Activated CD4-positive, CD25-positive, alpha-beta regulatory T cell (primary cell): ENCODE measurements at regions not wholly inside any gene's neighbourhood (a gene's known extent, or its start where the extent isn't known, plus 50 kb on each side); places are given as distances from the start of the nearest gene placed in this dataset.

Experiments
- DNase-seq, 4 experiments: peaks; one replicate each; lab custom pipeline; 2025; lab: John Stamatoyannopoulos, UW

DNA sequence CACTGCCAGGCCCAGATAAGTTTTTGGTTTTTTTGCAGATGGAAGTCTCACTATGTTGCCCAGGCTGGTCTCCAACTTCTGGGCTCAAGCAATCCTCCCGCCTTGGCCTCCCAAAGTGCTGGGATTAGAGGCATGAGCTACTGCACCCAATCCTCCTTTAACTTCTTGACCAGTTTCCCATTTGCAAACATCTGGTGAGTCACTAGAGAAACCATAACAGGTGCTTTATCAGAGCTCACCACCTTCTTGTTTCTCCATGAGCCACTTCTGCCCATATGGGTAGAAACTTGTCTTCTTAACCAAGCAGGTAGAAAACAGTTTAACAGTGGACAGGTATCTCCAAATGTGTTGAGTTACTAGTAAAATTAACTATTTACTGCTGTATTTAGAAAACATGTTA is 128.4 kb upstream of the AP1S2 start:
- no peak for DNase-seq

DNA sequence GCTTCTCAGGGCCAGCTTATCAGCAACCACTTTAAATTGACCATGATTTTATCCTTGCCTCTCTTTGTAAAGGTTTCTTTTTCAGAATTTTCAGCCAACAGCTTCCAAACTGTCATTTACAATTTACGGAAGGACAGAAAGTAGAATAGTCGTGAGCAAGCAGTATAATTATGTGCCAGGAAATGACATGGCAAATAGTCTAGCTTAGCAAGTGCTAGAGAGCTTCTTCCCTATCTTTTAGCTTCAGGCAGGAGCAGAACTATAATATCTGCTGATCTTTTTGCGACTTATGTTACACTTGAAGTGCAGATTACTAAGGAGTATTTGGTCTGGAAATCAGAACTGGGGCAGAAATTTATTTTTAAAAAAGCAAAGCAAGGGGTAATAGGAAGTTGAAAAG is 123.0 kb upstream of the AP1S2 start:
- no peak for DNase-seq

DNA sequence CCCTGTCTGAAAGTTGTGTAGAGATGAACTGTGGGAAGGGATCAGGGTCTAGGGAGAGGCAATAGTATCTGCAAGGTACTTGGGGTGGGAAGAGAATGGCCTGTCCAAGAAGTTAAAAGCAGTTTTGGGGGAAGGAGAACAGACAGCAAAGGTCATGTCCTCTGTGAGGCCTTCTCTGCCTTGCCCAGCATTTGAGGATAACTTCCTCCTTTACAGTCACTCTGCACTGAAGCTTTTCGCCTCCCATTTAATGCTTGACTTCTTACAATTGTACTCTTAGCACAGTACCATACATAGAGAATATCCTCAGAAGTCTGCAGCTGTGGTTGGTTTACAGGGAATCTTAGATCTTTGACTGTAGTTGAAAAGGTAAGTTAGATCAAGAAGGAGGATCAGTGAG is 121.8 kb upstream of the AP1S2 start:
- DNase-seq, result no peak

GRCh38 chrX:15973946-15974345 is 119.3 kb upstream of the AP1S2 start:
- no peak for DNase-seq

GRCh38 chrX:15973299-15973698 is 118.7 kb upstream of the AP1S2 start:
- DNase-seq, result peak in 2 of 4 experiments; percentile 0

GRCh38 chrX:15971696-15972095 is 117.1 kb upstream of the AP1S2 start:
- DNase-seq, result no peak

DNA sequence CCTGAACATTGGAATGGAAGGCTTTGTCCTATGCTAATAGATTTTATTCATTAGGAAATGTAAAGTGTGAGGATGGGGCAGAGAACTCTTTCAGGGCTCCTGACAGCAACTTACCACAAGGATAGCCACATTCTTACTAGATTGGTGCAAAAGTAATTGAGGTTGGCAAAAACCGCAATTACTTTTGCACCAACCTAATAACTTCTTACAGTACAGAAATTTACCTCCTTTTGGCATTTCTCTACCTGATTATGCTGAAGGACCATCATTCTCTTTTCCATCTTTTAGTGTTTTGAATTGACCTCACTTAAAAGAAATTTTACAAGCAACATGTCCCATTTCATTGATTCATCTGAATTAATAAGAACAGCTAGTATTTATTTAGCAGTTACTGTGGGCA is 109.2 kb upstream of the AP1S2 start:
- no peak for DNase-seq

- DNase-seq, result no peak
These were observed 105.6 kb upstream of the AP1S2 start for GRCh38 chrX:15960237-15960636.

DNA sequence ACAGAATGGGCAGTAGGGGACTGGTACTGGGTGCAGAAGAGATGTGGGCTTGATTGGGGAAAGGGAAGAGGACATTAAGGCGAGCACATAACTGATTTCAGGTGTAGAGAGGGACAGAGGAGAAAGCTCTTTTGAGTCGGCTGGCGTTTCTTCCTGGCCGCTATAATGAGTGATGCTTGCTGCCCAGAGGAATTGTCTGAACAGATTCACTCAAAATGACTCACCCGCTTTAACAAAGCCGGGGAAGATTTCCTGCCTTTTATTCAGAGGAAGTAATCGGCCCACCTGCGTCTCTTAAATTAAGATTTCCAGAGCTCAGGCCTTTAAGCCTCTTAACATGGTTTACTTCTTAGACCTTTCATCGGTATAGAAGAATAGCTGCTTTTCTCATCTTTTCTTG is 102.1 kb upstream of the AP1S2 start:
- DNase-seq, result no peak

GRCh38 chrX:15953801-15954200 is 99.2 kb upstream of the AP1S2 start:
- DNase-seq, result no peak

- no peak for DNase-seq
These were observed 97.6 kb upstream of the AP1S2 start for GRCh38 chrX:15952212-15952611.

DNA sequence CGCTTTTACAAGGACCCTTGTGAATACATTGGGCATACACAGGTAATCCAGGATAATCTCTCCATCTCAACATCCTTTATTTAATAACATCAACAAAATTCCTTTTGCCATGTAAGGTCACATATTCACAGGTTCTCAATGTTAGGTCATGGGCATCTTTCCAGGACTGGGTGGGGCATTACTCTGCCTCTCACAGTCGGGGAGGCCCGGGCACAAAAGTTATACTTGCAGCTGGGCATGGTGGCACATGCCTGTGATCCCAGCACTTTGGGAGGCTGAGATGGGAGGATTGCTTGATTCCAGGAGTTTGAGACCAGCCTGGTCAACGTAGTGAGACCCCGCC is 93.7 kb upstream of the AP1S2 start:
- no peak for DNase-seq

DNA sequence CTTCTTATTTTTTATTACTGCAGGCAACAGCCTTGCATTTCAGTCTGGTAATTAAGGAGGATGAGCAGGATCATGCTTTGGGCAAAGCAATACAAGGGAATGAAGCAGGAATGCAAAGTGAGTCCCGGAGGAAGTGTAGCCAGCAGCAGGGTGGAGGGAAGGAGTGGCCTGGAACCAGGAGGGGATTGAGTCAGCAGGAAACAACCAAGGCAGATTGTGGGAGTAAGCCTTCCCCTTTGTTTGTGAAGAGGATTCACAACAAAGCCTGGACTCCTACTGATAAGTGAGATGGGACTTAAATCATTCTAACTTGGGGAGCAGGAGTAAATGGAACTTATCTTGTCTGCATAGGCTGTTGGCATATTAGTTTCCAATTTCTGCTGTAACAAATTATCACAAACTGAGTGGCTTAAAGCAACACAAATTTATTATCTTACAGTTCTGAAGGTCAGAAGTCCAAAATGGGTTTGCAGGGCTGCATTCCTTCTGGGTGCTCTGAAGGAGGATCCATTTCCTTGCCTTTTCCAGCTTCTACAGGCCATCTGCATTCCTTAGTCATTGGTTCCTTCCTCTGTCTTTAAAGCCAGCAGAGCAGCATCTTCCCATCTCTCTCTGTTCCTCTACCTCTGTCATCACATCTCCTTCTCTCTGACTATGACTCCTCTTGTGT is 93.2 kb upstream of the AP1S2 start:
- DNase-seq, result no peak

GRCh38 chrX:15946783-15947580 is 92.4 kb upstream of the AP1S2 start:
- DNase-seq, result no peak

DNA sequence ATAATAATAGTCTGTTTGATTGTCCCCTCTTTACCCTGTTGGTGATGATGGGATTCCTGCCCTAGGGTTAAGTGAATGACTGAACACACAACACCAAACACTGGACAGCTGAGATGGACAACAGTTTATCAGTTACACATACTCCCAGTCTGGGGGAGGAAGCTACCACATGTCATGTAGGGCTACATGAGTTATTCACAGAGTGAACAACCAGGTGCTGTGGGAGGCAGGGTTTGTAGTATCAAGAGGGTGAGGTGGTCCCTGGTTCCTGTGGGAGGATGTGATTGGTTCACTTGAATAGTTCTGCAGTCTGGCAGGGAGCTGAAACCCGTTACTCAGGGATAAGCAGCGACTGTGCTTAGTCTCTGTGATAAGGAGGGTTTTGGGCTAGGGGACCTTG is 88.8 kb upstream of the AP1S2 start:
- no peak for DNase-seq

DNA sequence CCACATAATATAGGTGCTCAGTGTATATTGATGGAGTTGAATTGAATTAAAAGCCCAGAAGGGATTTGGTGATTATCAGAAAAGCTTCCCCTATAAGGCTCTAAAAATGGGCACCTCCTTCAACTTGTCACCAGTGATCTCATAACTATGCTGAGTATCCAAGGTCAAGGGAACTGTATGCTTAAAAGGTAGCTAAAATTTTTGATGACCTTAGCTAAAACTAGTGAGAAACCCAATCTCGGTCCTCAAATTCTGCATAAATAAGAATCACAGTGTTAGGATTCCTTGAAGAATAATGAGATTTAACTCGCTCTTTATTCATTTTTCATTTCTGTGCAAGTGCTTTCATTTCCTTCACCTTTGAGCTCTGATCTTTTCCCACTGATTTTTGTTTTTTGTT is 87.7 kb upstream of the AP1S2 start:
- DNase-seq, result no peak

- no peak for DNase-seq
These were observed 85.1 kb upstream of the AP1S2 start for GRCh38 chrX:15939737-15940136.

- DNase-seq, result no peak
These were observed 83.5 kb upstream of the AP1S2 start for GRCh38 chrX:15938072-15938471.

- DNase-seq, result no peak
These were observed 76.7 kb upstream of the AP1S2 start for GRCh38 chrX:15931362-15931761.

DNA sequence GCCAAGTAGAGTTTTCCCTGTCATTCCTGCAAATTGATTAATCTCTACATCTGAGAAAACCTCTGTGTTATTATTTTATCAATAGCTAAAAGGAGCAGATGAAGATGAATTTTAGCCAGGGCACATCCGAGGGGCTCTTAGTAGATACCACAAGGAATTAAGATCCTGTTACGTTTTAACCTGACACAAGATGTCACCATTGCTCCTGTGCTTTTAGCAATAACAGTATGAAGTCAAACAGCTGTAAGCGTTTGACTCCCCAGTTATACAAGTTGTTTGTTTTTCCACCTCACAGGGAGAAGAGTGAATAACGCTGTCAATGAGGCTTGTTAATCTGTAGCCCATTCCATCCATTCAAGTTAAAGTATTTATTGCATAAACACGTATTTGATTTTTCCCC is 76.0 kb upstream of the AP1S2 start:
- DNase-seq, result no peak

DNA sequence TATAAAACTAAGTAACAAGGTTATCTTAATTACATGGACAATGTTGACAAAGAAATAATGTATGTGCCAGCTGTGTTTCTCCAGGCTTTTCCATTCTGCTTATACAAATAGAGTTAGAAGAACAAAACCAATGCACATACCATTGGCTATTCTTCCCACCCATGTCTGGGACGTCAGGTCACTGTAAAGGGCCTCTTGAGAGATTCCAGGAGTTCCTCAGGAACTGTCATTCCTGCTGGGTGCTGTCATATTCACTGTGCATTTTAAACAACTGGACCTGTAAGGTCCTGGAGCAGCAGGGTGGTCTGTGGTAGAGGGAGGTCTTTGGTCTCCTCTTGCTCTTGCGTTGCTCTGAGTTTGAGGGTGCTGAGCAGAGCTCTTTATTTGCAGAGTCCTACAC is 74.6 kb upstream of the AP1S2 start:
- no peak for DNase-seq

- DNase-seq, result no peak
These were observed 72.0 kb upstream of the AP1S2 start for GRCh38 chrX:15926622-15927021.

DNA sequence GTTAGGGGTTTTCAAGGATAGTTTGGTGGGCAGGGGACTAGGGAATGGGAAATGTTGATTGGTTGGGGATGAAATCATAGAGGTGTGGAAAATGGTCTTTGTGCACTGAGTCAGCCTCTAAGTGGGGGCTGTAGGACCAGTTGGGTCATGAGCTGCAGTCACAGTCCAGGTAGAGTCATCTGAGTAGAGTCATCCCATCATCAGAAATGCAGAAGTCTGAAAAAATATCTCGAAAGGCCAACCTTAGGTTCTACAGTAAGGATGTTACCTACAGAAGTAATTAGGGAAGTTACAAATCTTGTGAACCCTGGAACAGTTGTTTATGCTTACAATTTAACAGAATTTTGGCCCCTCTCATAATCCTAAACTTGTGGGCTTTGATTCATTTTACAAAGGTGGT is 63.4 kb upstream of the AP1S2 start:
- no peak for DNase-seq

- DNase-seq, result no peak
These were observed 62.1 kb upstream of the AP1S2 start for GRCh38 chrX:15916704-15917084.
